ENCODE measurements at regions not wholly inside any gene's neighbourhood (a gene's known extent, or its start where the extent isn't known, plus 50 kb on each side); places are given as distances from the start of the nearest gene placed in this dataset.
A peak's percentile ranks its signal among the peaks of the same experiment; 100 is the strongest.

DNA sequence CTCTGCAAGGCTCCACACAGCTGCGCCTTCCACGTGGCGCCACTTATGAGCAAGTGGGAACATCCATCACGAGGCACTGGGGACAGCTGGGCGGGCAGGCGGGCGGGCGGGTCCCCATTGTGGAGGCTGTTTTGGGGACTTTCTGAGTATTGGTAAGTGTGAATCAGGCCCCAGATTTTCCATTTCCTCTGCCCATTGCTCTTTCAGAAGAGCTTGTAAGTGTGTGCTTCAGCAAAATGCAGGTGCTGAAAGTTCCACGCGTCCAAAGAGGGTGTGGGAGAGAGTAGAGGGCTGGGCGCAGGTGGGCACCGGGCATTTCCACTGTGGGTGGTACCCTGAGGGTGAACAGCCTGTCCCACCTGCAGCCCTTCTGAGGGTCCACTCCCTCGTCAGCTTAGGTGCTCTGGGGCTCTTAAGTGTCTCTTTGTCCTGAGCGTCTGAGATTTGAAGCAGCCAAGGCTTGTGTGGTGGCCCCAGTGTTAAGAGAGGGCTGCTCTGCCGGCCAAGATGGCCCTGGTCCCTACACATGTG lies 177.1 kb downstream of the RPLP1 start:
- DNase-seq = peak; percentile 62

DNA sequence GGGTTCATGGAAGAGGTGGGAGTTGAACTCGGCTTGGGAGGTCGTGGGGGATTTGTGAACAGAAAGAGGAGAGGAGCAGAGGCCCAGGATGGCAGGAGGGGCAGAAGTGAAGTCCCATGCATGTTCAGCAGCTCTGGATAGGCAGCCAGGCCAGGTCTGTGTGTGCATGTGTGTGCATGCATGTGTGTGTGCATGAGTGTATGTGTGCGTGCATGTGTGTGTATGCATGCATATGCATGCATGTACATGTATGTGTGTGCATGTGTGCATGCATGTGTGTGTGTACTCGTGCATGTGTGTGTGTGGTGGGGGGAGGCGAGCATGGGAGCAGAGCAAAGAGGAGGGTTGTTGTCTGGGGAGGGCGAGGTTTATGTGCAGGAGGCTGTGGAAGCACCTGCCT lies 178.4 kb downstream of the RPLP1 start:
- no peak for DNase-seq

DNA sequence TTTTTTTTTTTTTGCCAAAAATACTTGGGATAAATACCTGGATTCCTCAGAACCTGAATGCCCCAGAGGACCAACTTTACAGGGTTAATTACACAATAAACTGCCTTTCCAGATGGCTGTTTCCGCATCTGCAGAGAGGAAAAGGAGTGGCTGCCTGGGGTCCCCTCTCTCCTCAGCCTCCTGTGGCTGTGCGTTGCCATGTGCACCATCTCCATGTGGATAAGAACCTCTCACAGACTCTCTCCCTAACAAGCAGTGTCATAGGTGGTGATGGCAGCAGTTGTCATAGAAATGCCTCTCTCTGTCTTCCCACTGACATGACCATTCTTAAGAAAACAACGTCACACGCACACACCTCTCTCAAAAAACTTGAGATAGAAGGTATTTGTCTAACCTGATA lies 179.4 kb downstream of the RPLP1 start:
- DNase-seq = no peak

DNA sequence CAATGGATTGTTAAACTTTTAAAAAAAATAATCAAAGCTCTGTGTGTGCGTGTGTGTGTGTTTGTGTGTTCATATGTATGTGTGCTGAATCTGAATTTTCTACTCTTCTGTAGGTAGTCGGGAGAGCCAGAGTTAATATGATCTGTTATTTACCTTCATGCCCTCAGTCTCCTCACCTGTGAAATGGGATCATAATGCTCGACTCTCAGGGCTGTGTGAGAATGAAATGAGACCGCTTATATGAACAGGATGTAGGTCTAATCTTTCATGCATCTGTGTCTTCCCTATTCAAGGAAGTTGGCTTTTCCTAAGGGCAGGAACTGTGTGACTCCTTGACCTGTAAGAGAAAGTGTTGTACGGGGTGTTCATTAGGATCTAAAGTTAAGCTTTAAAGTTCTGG lies 182.2 kb downstream of the RPLP1 start:
- DNase-seq = no peak

DNA sequence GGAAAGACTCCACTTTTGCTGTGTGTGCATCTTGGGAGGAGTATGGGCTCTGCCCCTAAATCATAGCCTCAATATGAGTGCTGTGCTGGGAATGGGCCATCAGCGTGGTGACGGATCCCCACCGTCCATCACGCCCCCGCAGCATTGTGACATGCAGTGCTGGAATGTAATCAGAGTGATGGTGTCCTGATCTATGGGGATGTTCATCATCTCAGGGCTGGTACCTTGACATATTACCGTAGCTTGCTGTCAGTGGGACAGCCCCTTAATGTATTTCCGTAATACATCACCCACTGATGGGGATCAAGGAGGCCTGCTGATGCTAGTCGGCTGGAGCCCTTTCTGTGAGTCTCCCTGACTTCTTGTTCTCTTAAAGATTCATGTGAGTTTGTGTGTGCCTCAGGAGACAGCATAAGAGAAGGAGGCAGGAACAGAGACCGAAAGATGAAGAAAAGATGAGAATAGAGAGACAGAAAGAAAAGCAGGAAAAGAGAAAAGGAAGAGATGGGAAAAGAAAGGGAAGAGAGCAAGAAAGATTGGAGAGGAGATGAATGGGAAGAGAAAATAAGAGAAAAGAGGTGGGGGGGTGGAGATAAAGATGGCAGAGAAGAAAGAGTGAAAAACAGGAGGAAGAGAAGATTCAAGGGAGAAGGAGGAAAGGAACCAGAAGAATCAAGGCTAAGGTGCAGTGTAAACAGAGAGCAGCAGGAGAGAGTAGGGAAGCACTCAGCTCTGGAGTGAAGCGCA lies 183.7 kb downstream of the RPLP1 start:
- no peak for DNase-seq

DNA sequence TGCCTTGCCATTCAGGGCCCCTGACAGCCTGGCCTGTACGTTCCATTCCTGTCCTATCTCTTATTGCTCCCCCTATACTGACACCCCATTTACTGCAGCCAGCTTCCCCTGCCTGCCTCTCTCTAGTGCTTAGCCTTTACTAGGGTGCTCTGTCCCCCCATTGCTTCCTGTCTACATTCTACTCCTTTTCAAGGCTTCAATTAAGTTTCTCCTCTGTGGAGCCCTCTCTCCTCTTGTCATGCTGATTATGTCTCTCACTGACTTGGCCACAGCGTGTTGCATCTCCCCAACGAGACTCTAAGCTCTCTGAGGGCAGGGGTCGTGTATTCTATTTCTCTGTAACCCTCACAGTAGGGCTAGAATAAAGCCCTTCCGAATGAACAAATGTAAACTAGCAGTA lies 185.2 kb downstream of the RPLP1 start:
- no peak for DNase-seq

DNA sequence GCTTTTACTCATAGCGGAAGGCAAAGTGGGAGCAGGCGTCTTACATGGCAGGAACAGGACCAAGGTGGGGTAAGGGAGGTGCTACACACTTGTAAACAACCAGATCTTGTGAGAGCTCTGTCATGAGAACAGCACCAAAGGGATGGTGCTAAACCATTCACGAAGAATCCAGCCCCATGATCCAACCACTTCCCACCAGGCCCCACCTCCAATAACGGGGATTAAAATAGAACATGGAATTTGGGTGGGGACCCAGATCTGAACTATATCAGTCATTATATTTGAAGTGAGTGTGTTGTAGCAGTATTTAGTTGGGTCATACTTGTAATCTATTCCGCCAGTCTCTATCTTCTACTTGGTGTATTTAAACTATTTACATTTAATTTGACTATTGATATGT lies 190.9 kb downstream of the RPLP1 start:
- no peak for DNase-seq

DNA sequence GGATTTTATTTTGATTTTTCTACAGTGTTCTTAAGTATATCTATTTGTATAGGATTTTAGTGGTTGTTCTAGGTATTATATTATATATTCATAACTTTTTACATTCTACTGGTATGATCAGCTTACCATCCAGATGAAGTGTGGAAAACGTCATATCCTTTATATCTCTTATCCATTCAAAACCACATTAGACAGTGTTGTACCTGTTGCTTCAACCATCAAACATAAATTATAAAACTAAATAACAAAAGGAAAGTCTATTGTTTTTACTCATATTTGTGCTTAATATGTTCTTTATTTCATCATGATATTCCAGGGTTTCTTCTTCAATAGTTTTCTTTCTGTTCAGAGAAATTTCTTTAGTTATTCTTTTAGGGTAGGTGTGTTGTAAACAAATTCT lies 191.4 kb downstream of the RPLP1 start:
- no peak for DNase-seq

DNA sequence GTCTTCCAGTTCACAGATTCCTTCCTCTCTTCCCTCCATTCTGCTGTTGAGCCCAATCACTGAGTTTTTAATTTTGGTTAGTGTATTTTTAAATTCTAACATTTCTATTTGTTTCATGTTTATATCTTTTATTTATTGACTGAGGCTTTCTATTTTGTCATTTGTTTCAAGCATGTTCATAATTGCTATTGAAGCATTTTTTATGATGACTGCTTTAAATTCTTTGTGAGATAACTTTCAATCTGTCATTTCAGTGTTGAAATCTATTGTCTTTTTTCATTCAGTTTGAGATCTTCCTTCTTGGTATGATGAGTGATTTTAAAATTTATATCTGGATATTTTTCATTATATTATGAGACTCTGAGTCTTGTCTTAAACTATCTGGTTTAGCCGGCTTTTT lies 192.3 kb downstream of the RPLP1 start:
- DNase-seq = no peak

DNA sequence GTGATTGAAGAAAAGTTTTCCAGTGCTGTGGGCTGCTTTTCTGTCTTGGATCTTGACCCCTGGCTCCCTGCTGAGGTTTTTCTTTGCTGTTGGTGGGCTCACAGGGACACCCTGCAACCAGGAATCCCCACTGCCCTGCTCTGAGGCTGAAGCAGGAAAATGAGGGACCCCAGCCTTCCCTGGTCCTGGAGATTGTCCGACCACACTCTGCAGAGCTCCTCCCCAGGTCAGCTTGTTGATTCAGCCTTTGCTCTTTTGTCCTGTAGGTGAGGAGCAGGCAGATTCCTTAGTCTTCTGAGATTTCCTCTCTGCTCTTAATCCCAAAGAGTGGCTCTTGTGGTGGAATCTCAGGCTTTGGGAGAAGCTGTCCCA lies 194.5 kb downstream of the RPLP1 start:
- DNase-seq = no peak

DNA sequence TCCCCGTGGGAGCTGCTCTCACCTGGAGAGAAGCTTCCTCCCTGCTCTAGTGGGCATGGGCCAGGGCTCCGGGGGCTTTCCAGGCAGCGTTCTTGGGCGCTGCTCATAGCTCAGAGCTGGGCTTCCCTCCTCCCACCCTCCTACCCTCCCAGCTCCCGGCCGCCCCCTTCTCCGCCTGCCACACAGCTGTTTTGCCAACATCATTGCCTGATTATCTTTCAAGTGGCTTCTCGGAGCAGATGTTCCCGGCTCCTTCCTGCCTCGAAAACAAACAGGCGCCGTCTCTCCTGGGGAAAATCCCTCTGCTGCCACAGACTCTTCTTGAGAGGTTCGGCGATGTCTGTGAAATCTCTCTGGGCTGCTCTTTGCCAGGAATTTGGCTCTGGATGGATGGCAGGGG lies 195.6 kb downstream of the RPLP1 start:
- DNase-seq = no peak

DNA sequence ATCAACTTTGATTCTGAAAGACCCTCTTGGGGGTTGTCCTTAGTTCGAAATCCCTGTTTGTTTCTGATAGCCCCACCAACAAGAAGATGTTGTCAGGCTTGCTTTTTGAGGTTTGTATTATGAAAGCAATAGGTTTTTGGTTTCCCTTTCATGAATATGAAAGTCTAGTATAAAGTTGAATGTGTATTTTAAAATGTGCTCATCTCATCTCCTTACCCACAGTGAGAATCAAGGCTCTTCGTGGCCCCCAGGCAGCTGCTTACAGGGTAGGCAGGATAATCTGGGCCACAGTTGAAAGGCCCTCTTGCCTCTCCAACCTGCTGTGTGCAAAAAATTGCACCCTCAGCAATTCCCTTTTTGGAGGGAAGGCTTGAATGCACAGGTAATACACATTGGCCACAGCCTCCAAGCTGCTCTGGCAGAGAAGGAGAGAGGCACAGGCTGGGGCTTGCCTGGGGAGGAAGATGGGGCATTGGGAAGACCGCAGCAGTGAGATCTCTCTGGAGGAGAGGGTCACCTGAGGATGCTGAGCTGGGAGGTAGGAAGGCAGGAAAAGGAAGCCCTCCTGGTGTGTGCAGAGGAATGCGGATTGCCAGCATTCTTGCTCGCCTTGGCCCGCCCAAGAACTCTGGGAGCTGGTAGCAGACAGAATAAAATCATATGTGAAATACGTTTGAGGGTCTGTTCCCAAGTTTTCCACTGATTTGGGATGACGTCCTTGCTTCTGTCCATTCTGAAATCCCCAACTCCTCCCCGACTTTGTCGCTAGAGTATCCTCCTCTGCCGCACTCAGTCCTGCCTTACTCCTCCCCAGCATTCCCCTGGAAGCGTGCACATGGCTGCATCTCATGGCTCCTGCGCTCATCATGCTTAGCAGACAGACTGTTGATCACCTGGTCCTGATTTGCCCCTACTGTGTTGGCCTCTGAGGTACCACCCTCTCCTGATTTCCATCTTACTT lies 196.4 kb downstream of the RPLP1 start:
- no peak for DNase-seq

DNA sequence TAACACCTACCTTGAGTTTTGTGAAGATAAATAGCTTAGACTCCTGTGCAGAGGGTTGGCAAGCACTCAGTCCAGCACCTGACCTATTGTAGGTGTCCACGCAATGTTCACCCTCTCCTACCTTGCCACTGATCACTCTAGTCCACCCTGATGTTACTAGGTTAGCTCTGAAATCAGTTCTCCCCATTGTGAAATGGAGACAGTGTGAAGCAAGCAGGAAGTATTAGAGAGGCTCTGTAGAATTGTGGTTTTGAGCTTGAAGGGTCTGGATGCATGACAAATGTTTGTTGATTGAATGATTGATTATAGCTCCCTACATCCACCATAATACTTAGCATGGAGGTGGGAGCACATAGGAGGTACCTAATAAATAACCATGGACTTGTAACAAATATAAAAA lies 199.7 kb downstream of the RPLP1 start:
- DNase-seq = no peak

DNA sequence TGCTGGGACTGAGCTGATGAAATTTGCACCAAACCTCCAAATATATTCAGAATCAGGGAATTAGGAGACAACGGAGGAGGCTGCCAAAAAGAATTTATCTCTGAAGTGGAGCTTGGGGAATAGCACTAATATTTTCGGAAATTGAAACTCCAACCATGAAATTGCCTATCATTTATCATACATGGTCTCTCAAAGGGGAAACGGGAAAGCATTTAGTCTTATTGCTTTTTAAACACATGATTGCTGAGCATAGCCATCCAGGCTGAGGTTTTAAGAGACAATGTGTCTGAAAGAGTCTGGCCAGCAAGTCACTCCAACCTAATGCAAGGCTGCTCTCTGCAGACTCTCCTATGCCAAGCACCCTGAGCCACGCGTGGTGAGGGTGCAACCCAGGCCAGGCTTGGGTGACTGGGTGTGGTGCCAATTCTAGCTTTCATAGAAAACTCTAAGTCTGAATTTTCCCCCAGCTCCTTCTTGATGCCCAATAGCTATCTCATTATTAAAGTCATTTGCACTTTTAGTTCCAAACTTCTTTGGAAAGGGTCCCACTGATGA lies 200.2 kb downstream of the RPLP1 start:
- no peak for DNase-seq

DNA sequence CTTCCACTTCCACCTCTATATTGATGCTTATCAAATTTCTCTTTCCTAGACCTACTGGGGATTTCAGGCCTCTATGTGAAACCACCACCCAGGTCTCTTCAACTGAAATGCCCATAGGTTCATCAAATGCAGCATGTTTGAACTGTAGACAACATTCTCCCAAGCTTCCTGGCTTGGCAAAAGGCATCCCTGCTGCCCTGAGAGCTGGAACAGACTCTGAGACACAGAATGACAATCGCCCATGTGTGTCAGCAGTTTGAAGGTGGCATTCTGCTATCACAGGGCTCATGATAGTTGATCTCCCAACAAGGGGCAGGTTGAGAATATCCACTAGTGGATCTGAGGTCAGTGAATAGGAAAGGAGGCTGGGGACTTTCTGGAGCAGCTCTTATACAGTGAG lies 200.7 kb downstream of the RPLP1 start:
- no peak for DNase-seq

DNA sequence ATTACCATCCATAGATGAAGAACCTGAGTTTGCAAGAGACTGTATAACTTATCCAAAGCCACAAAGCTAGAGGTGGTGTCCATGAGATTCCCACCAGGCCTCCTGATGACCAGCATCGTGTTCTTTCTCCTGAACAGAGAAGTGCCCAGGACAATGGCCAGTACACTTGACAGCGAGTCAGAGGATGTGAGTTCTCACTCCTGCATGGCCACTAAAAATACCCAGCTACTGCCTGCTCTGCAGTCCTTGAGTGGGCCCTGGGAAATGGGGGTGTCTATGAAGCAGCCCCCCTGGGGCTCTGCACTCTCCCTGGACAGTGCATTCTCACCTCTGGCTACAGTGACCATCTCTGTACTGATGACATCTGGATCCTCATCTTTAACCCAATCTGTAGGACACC lies 201.2 kb downstream of the RPLP1 start:
- no peak for DNase-seq

DNA sequence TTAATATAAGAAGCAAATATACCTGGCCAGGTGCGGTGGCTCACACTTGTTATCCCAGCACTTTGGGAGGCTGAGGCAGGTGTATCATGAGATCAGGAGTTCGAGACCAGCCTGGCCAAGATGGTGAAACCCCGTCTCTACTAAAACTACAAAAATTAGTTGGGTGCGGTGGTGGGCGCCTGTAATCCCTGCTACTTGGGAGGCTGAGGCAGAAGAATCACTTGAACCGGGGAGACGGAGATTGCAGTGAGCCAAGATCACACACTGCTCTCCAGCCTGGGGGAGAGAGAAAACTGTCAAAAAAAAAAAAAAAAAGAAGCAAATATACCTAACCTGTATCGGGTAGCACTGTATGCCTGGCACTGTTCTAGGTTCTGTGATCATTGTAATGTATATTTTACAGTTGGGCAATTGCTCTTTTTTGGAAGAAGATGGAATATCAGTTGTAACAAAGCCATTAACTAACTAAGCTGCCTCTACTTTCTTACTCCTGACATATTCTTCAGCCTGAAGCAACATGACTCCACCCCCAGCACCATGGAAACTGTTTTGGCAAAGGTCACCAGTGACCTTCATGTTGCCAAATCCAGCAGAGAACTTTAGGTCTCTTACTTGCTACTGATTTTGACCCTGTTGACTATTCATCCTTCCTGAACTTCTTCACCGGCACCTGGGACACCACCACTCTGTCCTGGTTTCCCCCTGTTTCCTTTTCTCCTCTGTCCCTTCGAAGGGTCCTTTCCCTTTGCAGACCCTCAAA lies 203.8 kb downstream of the RPLP1 start:
- no peak for DNase-seq

DNA sequence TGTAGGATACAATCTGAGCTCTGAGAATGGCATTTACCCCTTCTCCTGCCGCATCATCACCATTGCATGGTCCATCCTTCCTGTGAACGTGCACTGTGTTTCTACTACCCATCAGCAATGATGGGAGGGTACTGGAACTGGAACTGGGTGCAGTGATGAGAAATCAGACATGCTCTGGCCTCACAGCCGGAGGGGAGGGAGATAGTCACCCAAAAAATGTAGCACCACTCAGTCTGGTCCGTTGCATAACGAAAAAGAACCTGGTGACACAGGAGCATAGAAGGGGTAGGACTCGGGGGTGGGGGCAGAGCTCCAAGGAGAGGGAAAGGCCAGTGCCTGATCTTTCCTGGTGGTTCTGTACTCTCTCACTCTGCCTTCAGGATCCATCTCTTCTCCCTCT lies 205.0 kb downstream of the RPLP1 start:
- no peak for DNase-seq

DNA sequence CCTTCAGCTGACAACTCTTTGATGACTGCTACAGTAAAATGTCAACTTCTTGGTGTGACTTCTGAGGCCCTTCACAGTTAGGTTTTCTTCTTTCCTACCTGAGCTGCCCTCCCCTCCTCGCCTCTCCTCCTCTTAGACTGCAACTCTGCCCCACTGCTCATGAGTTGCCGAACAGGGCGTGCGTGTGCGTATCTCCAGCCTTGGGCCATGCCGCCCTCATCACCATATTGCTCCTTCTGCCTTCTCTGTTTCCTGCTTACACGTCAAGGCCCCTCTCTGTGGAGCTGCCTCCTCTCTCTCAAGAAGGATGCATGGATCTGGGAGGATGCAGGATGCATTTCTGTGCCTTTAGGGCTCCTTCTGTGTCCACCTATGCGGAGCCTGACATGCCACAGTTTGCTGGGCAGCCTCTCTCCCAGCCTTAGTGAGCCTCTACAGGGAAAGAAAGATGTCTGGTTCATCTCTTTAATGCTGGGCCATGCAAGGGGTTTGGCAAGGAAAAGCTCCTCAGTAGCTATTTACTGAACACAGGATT lies 205.9 kb downstream of the RPLP1 start:
- DNase-seq = no peak

DNA sequence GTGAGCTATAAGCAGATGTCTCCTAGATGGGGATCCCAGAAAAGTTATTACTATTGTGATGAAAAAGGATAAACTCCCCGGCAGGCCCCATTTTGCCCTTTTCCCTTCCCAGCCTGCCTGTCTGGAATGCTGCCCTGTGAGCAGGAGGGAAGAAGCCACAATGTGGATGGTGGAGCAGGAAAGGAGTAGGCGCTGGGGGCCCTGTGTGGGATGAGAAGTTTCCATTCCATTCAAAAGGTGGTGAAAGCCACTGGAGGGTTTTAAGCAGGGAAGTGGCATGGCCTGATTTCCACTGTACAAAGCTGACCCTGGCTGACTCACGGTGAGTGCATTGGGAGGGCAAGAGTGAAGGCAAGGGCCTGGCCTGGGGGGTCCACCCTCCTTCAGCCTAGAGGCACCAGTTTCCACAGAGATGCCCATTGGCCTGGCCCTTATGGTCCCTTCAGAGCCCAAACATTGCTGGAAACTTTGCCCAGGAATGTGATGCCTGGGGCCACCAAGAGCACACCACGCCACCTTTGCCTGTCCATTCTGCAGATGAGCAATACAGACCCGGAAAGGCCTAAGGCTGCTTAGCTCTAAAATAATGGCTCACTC lies 206.9 kb downstream of the RPLP1 start:
- DNase-seq = no peak

DNA sequence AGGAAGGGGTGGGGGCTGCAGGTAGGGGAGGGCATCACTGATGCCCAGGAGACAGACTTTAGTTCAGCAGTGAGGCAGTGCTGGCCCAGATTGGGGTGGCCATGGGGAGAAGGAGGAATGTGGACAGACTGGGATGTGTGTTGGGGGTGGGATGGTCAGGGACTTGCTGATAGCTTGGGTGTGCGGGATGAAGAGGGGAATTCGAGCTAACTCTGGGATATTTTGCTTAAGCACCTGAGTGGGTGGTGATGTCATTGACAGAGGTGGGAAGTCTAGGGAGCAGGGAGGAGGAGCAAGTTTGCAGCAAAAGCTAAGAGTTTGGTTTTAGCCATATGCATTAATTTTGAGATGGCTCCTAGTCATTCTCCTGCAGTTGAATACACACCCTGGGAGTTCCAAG lies 207.5 kb downstream of the RPLP1 start:
- no peak for DNase-seq

DNA sequence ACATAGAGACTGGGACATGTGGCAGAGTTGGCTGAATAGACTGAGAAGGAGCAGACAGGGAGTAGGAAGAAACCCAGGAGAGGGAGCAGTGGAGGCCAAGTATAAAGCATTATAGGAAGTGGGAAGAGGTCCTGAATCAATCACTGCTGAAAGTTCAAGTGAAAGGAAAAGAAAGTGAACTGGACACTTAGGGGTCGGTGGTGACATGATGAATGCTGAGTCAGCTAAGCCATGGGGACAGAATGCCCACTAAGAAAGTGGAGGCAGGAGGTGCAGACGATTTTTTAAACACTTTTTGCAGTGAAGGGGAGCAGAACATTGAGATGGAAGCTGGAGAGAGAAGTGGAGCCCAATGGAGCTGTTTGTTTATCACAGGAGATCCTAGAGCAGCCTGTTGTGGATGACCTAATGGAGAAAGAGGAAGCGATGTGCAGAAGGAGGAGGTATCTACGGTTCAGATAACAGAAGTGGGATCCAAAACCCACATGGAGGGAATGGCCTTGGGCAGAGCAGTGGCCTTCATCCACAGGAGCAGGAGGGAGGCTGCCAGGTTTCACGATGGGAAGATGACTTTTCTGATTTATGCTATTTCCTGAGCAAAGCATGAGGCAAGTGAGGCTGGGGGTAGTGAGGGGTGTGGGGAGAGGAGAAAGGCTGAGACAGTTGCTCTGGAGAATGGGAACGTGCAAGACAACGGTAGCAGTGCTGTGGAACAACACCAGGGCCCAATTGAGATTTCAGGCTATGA lies 208.2 kb downstream of the RPLP1 start:
- no peak for DNase-seq
